ENCODE measurements at regions not wholly inside any gene's neighbourhood (a gene's known extent, or its start where the extent isn't known, plus 50 kb on each side); places are given as distances from the start of the nearest gene placed in this dataset.

GRCh38 chr2:195304310-195304709 lies 352.7 kb upstream of the SLC39A10 start:
- Histone ChIP-seq H3K27me3 (no peaks in the 10 kb centered on the region), H3K9me3 (no peaks in the 10 kb centered on the region), H3K36me3 (no peaks in the 10 kb centered on the region), H3K4me3 (no peak overlapping the region), H3K27ac (no peak overlapping the region), H3K4me1 (no peaks in the 10 kb centered on the region)
- DNase-seq = no peak
- intact Hi-C loops (cut with DNase I) = no loop called here
- no peak for TF ChIP-seq POLR2AphosphoS5 (IDR thresholded peaks at IDR 0.05)
- TF ChIP-seq POLR2A (IDR thresholded peaks at IDR 0.05) = no peak
- no peak for TF ChIP-seq EP300 (IDR thresholded peaks at IDR 0.05)
- no peak for TF ChIP-seq CTCF (IDR thresholded peaks at IDR 0.05)
- WGBS, 2 donors = 90 to 92% methylated on average over 5 of the region's 5 CpGs

- WGBS, 2 donors = 93 to 97% methylated on average over 2 of the region's 2 CpGs
- no peaks in the 10 kb centered on the region for H3K27me3 ChIP-seq
- no peaks in the 10 kb centered on the region for H3K36me3 ChIP-seq
- H3K9me3 ChIP-seq = no peaks in the 10 kb centered on the region
- H3K27ac ChIP-seq = no peak overlapping the region
- no peak for TF ChIP-seq EP300 (IDR thresholded peaks at IDR 0.05)
- no peak for TF ChIP-seq POLR2A (IDR thresholded peaks at IDR 0.05)
- no peak for TF ChIP-seq CTCF (IDR thresholded peaks at IDR 0.05)
- TF ChIP-seq POLR2AphosphoS5 (IDR thresholded peaks at IDR 0.05) = no peak
- intact Hi-C loops (cut with DNase I) = no loop called here
- no peak for DNase-seq
- no peak overlapping the region for H3K4me3 ChIP-seq
- H3K4me1 ChIP-seq = no peaks in the 10 kb centered on the region
Measured at GRCh38 chr2:195300631-195301030, 356.4 kb upstream of the SLC39A10 start.

GRCh38 chr2:195299600-195299999 lies 357.4 kb upstream of the SLC39A10 start:
- Histone ChIP-seq H3K27ac (no peak overlapping the region), H3K4me1 (no peaks in the 10 kb centered on the region)
- 67 to 84% methylated on average over 1 of the region's 1 CpG for WGBS, 2 donors

GRCh38 chr2:195296490-195296889 lies 360.5 kb upstream of the SLC39A10 start:
- Histone ChIP-seq H3K27me3 (no peaks in the 10 kb centered on the region), H3K4me3 (no peak overlapping the region), H3K9me3 (no peaks in the 10 kb centered on the region), H3K36me3 (no peaks in the 10 kb centered on the region), H3K27ac (no peak overlapping the region), H3K4me1 (no peaks in the 10 kb centered on the region)
- no peak for DNase-seq
- intact Hi-C loops (cut with DNase I) = no loop called here
- WGBS, 2 donors = 65 to 73% methylated on average over 1 of the region's 1 CpG
- TF ChIP-seq EP300 (IDR thresholded peaks at IDR 0.05) (no peak), POLR2AphosphoS5 (IDR thresholded peaks at IDR 0.05) (no peak), CTCF (IDR thresholded peaks at IDR 0.05) (no peak), POLR2A (IDR thresholded peaks at IDR 0.05) (no peak)

More at GRCh38 chr2:195299600-195299999, 357.4 kb upstream of the SLC39A10 start:
- DNase-seq = no peak
- Histone ChIP-seq H3K27me3 (no peaks in the 10 kb centered on the region), H3K36me3 (no peaks in the 10 kb centered on the region), H3K9me3 (no peaks in the 10 kb centered on the region), H3K4me3 (no peak overlapping the region)
- TF ChIP-seq POLR2AphosphoS5 (IDR thresholded peaks at IDR 0.05) (no peak), POLR2A (IDR thresholded peaks at IDR 0.05) (no peak), EP300 (IDR thresholded peaks at IDR 0.05) (no peak), CTCF (IDR thresholded peaks at IDR 0.05) (no peak)
- intact Hi-C loops (cut with DNase I) = no loop called here

- TF ChIP-seq EP300 (IDR thresholded peaks at IDR 0.05) (no peak), POLR2A (IDR thresholded peaks at IDR 0.05) (no peak), CTCF (IDR thresholded peaks at IDR 0.05) (no peak), POLR2AphosphoS5 (IDR thresholded peaks at IDR 0.05) (no peak)
- Histone ChIP-seq H3K4me3 (no peak overlapping the region), H3K36me3 (no peaks in the 10 kb centered on the region), H3K27me3 (no peaks in the 10 kb centered on the region), H3K4me1 (no peaks in the 10 kb centered on the region), H3K9me3 (no peaks in the 10 kb centered on the region), H3K27ac (no peak overlapping the region)
- intact Hi-C loops (cut with DNase I) = no loop called here
- DNase-seq = no peak
Measured at GRCh38 chr2:195289081-195289480, 367.9 kb upstream of the SLC39A10 start.

Measured in sigmoid colon (tissue), 6 donors.